VCaP (cell line): ENCODE measurements at regions not wholly inside any gene's neighbourhood (a gene's known extent, or its start where the extent isn't known, plus 50 kb on each side); places are given as distances from the start of the nearest gene placed in this dataset.

Experiments used
- H3K27ac ChIP-seq: fragments of 450-650 bp; 2 replicates; pipeline ENCODE4 v1.5.1; 2017
- TF ChIP-seq, protein P1 (sequence below): fragments of 450-650 bp; conservative IDR thresholded peaks from 2 replicates; pipeline ENCODE4 v1.5.1; 2017; ENCODE audit warnings: mild to moderate bottlenecking, moderate library complexity

DNA sequence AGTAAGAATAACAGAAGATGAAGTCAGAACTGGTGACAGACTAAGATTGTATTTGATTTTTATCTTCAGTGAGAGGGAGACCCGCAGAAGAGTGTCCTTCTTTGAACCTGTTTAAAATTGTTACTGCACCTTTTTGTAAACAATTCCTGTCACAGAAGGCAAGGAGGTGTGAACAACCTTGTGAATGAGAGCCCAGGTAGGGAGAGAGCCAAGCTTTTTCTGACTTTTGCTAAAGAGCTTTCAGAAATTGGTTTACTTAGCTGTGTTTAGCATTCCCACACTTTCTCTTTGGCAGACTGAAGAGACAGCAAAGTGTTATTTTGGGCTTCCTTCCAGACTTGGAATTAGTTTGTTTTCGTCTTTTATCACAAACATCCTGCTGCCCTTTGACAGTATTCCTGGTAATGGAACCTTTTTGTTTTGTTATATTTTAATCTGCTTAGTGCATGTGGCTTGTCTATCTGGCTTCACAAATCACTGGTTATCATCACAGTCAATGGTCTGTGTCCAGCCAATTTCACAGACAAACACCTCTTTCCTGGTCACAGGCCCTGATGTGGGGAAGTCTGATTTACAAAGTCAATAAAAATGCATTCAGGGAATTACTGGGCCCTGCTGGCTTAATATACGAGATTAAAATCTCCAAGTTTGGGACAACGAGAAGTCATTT, 85.7 kb upstream of the HS3ST2 start:
- TF ChIP-seq, protein P1, sequence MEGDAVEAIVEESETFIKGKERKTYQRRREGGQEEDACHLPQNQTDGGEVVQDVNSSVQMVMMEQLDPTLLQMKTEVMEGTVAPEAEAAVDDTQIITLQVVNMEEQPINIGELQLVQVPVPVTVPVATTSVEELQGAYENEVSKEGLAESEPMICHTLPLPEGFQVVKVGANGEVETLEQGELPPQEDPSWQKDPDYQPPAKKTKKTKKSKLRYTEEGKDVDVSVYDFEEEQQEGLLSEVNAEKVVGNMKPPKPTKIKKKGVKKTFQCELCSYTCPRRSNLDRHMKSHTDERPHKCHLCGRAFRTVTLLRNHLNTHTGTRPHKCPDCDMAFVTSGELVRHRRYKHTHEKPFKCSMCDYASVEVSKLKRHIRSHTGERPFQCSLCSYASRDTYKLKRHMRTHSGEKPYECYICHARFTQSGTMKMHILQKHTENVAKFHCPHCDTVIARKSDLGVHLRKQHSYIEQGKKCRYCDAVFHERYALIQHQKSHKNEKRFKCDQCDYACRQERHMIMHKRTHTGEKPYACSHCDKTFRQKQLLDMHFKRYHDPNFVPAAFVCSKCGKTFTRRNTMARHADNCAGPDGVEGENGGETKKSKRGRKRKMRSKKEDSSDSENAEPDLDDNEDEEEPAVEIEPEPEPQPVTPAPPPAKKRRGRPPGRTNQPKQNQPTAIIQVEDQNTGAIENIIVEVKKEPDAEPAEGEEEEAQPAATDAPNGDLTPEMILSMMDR = no peak
- peak overlapping the region; percentile 61 for H3K27ac ChIP-seq

DNA sequence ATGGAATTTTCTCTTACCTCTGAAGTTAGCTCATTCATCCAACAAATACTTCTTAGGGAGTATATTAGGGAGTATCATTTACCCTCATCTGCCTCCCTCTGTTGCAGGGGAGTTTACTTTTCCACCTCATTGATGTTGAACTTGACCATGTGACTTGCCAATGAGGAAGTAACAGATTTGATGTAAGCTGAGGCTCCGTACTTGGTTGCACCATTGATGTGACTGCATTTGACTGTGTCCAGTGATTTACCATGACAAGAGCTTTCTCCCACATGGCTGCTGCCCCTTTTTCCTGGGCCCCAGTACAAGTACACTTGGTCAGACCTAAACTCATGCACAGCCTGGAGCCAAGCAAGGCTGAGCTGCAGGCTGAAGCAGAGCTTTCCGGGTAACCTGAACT, 81.6 kb upstream of the HS3ST2 start:
- H3K27ac ChIP-seq = no peak overlapping the region
- TF ChIP-seq, protein P1 = no peak

DNA sequence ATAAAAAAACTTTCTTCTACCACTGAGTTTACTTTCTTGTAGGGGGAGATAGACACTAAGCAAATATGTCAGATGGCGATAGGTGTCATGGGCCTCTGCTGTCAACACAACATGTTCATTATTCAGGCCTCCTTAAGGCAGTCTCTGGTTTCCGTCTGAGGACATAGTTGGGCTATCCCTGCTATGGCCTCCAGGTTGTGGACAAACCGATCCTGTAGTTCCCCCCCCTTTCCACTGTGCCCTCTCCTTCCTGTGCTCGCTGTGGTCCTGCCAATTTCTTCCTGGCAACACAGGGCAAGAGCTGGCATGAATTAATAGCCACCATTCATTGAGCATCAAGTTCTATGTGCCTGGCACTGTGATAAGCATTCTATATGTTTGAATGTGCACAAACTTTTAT, 81.0 kb upstream of the HS3ST2 start:
- H3K27ac ChIP-seq = no peak overlapping the region
- TF ChIP-seq, protein P1 = no peak

DNA sequence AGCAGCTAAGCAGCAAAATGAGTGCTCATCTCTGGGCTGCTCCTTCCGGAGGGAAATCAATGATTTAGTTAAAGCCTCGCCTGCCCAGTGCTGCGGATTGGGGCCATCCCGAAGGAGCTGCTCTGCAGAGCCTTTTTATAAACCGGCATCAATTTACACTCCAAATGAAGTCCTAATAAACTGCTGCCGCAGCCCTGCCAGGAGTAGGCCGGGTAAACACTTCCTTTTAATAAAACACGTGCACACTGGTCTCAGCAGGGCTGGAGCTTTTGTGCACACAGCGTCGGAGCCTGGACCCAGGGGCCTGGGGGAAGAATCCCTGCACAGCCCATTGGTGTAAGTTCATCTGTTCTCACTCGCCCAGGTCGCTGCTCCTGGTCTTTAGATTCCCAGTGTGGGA, 79.6 kb upstream of the HS3ST2 start:
- H3K27ac ChIP-seq = peak overlapping the region; percentile 58
- TF ChIP-seq, protein P1 = no peak

DNA sequence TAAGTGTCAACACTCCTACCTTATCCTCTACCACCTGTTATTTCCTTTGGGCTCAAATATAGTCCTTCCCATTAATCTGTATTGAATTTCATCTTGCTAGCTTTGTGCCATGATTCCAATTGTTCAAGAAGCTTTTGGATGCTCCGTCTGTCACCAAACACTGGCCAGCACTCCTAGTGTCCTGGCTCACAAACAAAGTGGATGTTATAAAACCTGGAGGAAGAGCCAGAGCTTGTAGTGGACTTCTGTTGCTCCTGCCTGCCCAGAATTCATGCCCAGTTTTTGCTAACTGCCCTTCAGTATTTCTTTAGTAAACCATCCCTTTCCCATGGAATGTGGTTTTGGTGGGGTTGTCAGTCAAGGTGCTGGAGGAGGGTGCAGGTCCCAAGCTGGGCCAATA, 77.2 kb upstream of the HS3ST2 start:
- H3K27ac ChIP-seq = no peak overlapping the region
- TF ChIP-seq, protein P1 = no peak

DNA sequence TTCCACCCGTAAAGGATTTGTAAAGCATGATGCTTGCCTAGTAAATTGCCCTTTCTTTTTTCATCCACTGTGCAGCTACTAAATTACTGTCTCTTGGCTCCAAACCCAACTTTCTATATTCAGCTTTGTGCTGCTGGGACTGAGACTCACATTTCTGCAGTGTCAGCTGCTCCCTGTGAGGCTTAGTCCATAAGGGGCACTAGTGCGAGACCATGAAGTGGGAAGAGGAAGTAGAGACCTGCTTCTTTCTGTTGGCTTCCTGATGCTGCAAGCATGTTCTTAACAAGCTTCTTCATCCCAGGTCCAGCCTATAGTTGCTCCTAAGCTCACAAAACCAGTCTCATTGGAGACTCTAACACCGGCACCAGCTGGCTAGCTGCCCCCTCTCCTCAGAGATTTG, 74.9 kb upstream of the HS3ST2 start:
- TF ChIP-seq, protein P1 = no peak
- no peak overlapping the region for H3K27ac ChIP-seq

DNA sequence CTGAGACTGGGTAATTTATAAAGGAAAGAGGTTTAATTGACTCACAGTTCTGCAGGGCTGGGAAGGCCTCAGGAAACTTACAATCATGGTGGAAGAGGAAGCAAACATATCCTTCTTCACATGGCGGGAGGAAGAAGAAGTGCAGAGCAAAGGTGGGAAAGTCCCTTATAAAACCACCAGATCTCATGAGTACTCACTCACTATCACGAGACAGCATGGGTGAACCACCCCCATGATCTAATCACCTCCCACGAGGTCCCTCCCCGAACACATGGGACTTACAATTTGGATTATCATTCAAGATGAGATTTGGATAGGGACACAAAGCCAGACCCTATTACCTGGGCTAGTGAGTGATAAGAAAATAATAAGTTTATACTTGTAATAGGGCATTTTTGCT, 70.6 kb upstream of the HS3ST2 start:
- TF ChIP-seq, protein P1 = no peak

More for the DNA sequence above, 70.6 kb upstream of the HS3ST2 start:
- H3K27ac ChIP-seq = no peak overlapping the region
